Mesendoderm (in vitro differentiated cells): ENCODE measurements at regions not wholly inside any gene's neighbourhood (a gene's known extent, or its start where the extent isn't known, plus 50 kb on each side); places are given as distances from the start of the nearest gene placed in this dataset.

Experiments
- DNase-seq: peaks from one replicate; pipeline ENCODE4 v3.0.0; 2013
- H2AK5ac ChIP-seq: 2 replicates; pipeline ENCODE4 v1.6.1; 2013; ENCODE audit warnings: low read length, inconsistent platforms
- H2BK120ac ChIP-seq: 2 replicates; pipeline ENCODE4 v1.6.1; 2013; ENCODE audit warnings: low read depth, mild to moderate bottlenecking, low read length, moderate library complexity, mixed read lengths
- H2BK15ac ChIP-seq: replicated peaks from 2 replicates; pipeline ENCODE4 v1.6.1; 2013; ENCODE audit warnings: low read depth, mild to moderate bottlenecking, moderate library complexity
- H2BK5ac ChIP-seq: 2 replicates; pipeline ENCODE4 v1.6.1; 2013; ENCODE audit warnings: low read length, inconsistent platforms
- H3K18ac ChIP-seq: 2 replicates; pipeline ENCODE4 v1.6.1; 2013; ENCODE audit warnings: mild to moderate bottlenecking, low read length, mixed read lengths
- H3K23ac ChIP-seq: one replicate; pipeline ENCODE4 v1.6.1; 2013; ENCODE audit warnings: low read length
- H3K27ac ChIP-seq: 2 replicates; pipeline ENCODE4 v1.5.1; 2013; ENCODE audit warnings: low read depth, mild to moderate bottlenecking, inconsistent platforms, low read length, moderate library complexity
- H3K27me3 ChIP-seq: 2 replicates; pipeline ENCODE4 v1.6.1; 2013; ENCODE audit warnings: low read length, control low read depth, mild to moderate bottlenecking, inconsistent platforms; ENCODE audit not compliant: insufficient read depth, poor library complexity
- H3K36me3 ChIP-seq: 2 replicates; pipeline ENCODE4 v1.6.1; 2013; ENCODE audit warnings: low read length, inconsistent platforms; ENCODE audit not compliant: control insufficient read depth, insufficient read depth
- H3K4ac ChIP-seq: one replicate; pipeline ENCODE4 v1.6.1; 2013; ENCODE audit warnings: low read depth, mild to moderate bottlenecking, low read length, moderate library complexity
- H3K4me1 ChIP-seq: 2 replicates; pipeline ENCODE4 v1.6.1; 2013; ENCODE audit warnings: low read depth, low read length, inconsistent platforms; ENCODE audit not compliant: control insufficient read depth
- H3K4me2 ChIP-seq: 2 replicates; pipeline ENCODE4 v1.6.1; 2013; ENCODE audit warnings: low read length
- H3K4me3 ChIP-seq: 2 replicates; pipeline ENCODE4 v1.5.1; 2013; ENCODE audit warnings: mild to moderate bottlenecking, low read length
- H3K56ac ChIP-seq: one replicate; pipeline ENCODE4 v1.6.1; 2013; ENCODE audit warnings: low read length
- H3K79me1 ChIP-seq: 2 replicates; pipeline ENCODE4 v1.6.1; 2013; ENCODE audit warnings: low read length, inconsistent platforms
- H3K79me2 ChIP-seq: 2 replicates; pipeline ENCODE4 v1.6.1; 2013; ENCODE audit warnings: mild to moderate bottlenecking, low read length; ENCODE audit not compliant: control insufficient read depth, insufficient read depth
- H3K9ac ChIP-seq: 2 replicates; pipeline ENCODE4 v1.6.1; 2013; ENCODE audit warnings: low read length, inconsistent platforms
- H4K5ac ChIP-seq: one replicate; pipeline ENCODE4 v1.6.1; 2013; ENCODE audit warnings: low read length
- H4K8ac ChIP-seq: one replicate; pipeline ENCODE4 v1.6.1; 2013; ENCODE audit warnings: low read depth, mild to moderate bottlenecking, control low read depth, low read length, moderate library complexity
- WGBS: extraction: QIAGEN DNeasy Blood & Tissue Kit; methylation state at CpG from one replicate; pipeline ENCODE4 v1.1.7; 2013; ENCODE audit warnings: low lambda C conversion rate, missing lambda C conversion rate; ENCODE audit not compliant: insufficient coverage; ENCODE audit errors: extremely low coverage; 5-methylcytosine and 5-hydroxymethylcytosine counted together

DNA sequence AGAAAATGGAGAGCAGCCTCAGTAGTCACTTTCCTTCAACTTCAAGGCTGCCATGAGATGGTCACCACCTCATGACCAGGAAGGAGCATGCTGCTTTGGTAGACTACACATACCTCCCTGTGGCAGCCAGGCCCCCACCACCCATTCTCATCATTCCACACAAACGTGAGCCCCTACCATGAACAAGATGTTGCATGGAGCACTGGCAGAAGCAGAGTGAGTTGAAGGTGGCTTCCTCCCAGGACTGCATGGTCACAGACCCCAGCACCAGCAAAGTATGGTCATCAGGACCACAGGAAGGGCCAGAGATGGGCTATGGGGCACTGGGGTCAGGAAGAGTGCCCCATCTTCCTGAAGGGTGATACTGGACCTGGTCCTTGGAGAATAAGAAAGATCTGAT, 65.5 kb upstream of the FOXE1 start:
- H2BK120ac ChIP-seq, result no peak overlapping the region

DNA sequence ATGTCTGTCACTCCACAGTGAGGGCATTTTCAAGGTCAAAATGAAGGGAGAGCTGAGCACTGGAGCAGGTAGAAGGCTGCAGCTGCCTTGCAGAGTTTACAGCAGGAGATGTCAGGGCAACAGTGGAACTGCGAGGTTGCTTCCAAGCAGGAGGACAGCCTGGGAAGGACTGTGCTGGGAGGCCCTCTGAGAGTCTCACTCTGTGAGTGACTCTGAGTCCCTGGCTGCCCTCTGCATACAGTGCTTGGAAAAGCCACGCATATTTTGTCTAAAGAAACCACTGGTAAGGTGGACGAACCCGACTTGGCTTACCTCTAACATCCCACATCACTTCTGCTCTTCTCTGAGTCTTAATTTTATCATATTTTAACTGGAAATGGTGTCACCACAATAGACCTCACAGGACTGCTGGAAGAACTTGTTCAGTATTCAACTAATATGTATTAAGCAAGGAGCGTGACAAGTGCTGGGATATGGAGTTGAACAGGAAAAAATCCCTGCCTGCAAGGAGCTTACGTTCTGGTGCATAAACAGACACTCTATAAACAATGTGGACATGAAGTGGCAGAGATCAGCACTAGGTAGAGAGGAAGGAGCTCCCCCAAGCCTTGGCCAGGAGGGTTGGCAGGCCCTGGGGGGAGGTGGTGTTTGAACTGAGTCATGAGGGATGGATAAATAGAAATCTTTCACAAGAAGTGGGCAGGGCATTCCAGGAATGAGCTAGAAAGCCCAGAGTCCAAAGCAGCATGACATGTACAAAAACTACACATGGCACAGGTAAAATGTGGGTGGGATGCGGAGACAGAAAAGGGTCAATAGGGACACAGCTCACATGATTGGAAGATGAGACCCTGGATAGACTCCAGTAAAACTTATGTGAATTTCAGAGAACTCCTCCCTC, 64.0 kb upstream of the FOXE1 start:
- Histone ChIP-seq H2BK5ac (no peak overlapping the region), H3K27me3 (no peaks in the 10 kb centered on the region)
- WGBS, result no CpG with 5 or more reads among the region's 7 CpGs

More for the DNA sequence above, 65.5 kb upstream of the FOXE1 start:
- H3K27ac ChIP-seq, result no peak overlapping the region
- H3K4me3 ChIP-seq, result no peak overlapping the region
- no peaks in the 10 kb centered on the region for H3K79me2 ChIP-seq
- H4K8ac ChIP-seq, result no peak overlapping the region
- no peak for DNase-seq
- no peaks in the 10 kb centered on the region for H3K27me3 ChIP-seq
- no peaks in the 10 kb centered on the region for H3K4me1 ChIP-seq
- no peak overlapping the region for H3K9ac ChIP-seq
- H2BK15ac ChIP-seq, result no peak overlapping the region
- no peak overlapping the region for H2AK5ac ChIP-seq
- H3K4me2 ChIP-seq, result no peak overlapping the region
- H3K4ac ChIP-seq, result no peak overlapping the region
- H2BK5ac ChIP-seq, result no peak overlapping the region
- no peak overlapping the region for H4K5ac ChIP-seq
- H3K23ac ChIP-seq, result no peak overlapping the region
- H3K18ac ChIP-seq, result no peak overlapping the region
- H3K36me3 ChIP-seq, result no peaks in the 10 kb centered on the region
- no peaks in the 10 kb centered on the region for H3K79me1 ChIP-seq
- no peak overlapping the region for H3K56ac ChIP-seq
- WGBS, result no CpG with 5 or more reads among the region's 1 CpG

DNA sequence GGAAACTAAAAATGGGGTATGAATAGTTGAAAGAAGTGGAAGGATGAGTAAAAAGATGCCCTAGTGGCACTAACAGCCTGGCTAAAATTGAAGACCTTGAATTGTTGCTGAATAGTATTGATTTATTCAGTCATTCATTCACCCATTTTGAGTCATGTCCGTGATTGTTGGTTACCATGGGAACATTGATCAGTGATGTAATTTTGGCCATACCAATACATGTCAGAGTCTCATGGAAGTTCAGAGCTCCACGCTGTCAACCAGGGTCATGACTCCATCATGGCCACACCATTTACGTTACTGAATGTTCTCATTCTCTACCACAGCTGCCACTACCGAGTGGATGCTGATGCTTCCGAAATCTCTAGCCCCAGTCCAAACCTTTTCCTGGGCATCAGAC, 62.5 kb upstream of the FOXE1 start:
- Histone ChIP-seq H3K79me1 (no peaks in the 10 kb centered on the region), H3K27ac (no peak overlapping the region), H3K56ac (no peak overlapping the region), H2BK120ac (no peak overlapping the region), H3K23ac (no peak overlapping the region), H4K5ac (no peak overlapping the region), H3K27me3 (no peaks in the 10 kb centered on the region), H3K9ac (no peak overlapping the region), H3K4me2 (no peak overlapping the region), H3K4ac (no peak overlapping the region), H3K4me1 (peaks cover 2% of the 10 kb centered on the region), H2BK5ac (no peak overlapping the region), H3K18ac (no peak overlapping the region), H2AK5ac (no peak overlapping the region), H3K4me3 (no peak overlapping the region), H3K79me2 (no peaks in the 10 kb centered on the region), H2BK15ac (no peak overlapping the region), H4K8ac (no peak overlapping the region), H3K36me3 (no peaks in the 10 kb centered on the region)
- WGBS, result no CpG with 5 or more reads among the region's 5 CpGs
- no peak for DNase-seq

More for the DNA sequence above, 64.0 kb upstream of the FOXE1 start:
- Histone ChIP-seq H3K56ac (no peak overlapping the region), H2BK15ac (no peak overlapping the region), H3K4me2 (no peak overlapping the region), H3K9ac (no peak overlapping the region), H2AK5ac (no peak overlapping the region), H4K5ac (no peak overlapping the region), H3K79me1 (no peaks in the 10 kb centered on the region), H3K27ac (no peak overlapping the region), H3K4me1 (peaks cover 2% of the 10 kb centered on the region), H3K4me3 (no peak overlapping the region), H3K18ac (no peak overlapping the region), H3K4ac (no peak overlapping the region), H2BK120ac (no peak overlapping the region), H4K8ac (no peak overlapping the region), H3K36me3 (no peaks in the 10 kb centered on the region), H3K79me2 (no peaks in the 10 kb centered on the region), H3K23ac (no peak overlapping the region)
- DNase-seq, result no peak

DNA sequence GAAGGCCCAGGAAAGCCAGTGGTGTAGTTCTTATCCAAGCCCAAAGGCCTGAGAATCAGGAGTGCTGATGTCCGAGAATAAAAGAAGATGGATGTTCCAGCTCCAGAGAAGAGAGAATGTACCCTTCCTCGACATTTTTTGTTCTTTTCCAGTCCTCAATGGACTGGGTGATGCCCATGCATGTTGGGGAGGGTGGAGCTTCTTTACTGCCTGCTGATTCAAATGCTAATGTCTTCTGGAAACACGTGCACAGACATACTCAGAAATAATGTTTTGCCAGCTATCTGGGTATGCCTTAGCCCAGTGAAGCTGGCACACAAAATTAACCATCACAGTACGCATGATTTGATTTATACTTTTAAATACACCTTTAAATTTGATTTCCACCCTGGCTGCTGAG, 61.5 kb upstream of the FOXE1 start:
- no peak overlapping the region for H3K27ac ChIP-seq
- no peak overlapping the region for H4K8ac ChIP-seq
- no peaks in the 10 kb centered on the region for H3K36me3 ChIP-seq
- H3K79me1 ChIP-seq, result no peaks in the 10 kb centered on the region
- no peak overlapping the region for H3K4ac ChIP-seq
- no peaks in the 10 kb centered on the region for H3K27me3 ChIP-seq
- no peak overlapping the region for H3K23ac ChIP-seq
- no peaks in the 10 kb centered on the region for H3K79me2 ChIP-seq
- WGBS, result no CpG with 5 or more reads among the region's 4 CpGs
- peaks cover 2% of the 10 kb centered on the region for H3K4me1 ChIP-seq
- H2BK15ac ChIP-seq, result no peak overlapping the region
- H3K4me3 ChIP-seq, result no peak overlapping the region
- no peak overlapping the region for H3K18ac ChIP-seq
- no peak for DNase-seq
- H2BK5ac ChIP-seq, result no peak overlapping the region
- H2BK120ac ChIP-seq, result no peak overlapping the region
- no peak overlapping the region for H4K5ac ChIP-seq
- H3K4me2 ChIP-seq, result no peak overlapping the region
- H3K56ac ChIP-seq, result no peak overlapping the region
- no peak overlapping the region for H3K9ac ChIP-seq
- H2AK5ac ChIP-seq, result no peak overlapping the region

DNA sequence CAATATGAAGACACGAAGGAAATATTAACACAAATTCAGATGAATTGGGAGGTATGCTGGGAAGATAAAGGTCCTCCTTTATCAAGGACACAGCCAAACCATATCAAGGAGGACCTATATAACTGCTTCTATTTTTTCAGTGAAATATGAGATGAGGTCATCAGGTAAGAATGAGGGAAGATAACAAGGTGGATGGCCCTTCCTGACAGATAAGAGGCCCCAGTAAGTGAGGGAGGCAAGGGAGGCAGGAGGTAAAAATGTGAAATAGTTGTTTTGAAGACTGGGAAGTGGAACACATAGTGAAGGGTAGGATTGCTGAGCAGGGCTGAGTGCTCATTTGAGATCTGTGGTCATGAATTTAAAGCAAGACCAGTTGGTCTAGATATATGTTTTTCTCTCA, 60.0 kb upstream of the FOXE1 start:
- no peak overlapping the region for H2BK5ac ChIP-seq
- H3K79me1 ChIP-seq, result no peaks in the 10 kb centered on the region
- H2BK15ac ChIP-seq, result no peak overlapping the region
- H2AK5ac ChIP-seq, result no peak overlapping the region
- no peak overlapping the region for H3K4me3 ChIP-seq
- WGBS, result no CpG with 5 or more reads among the region's 1 CpG
- H3K79me2 ChIP-seq, result no peaks in the 10 kb centered on the region
- no peak overlapping the region for H3K4ac ChIP-seq
- no peak overlapping the region for H4K8ac ChIP-seq
- no peak overlapping the region for H4K5ac ChIP-seq
- H3K18ac ChIP-seq, result no peak overlapping the region
- H3K27me3 ChIP-seq, result no peaks in the 10 kb centered on the region
- no peak overlapping the region for H3K4me2 ChIP-seq
- H3K27ac ChIP-seq, result no peak overlapping the region
- H3K9ac ChIP-seq, result no peak overlapping the region
- H3K36me3 ChIP-seq, result no peaks in the 10 kb centered on the region
- no peak overlapping the region for H3K56ac ChIP-seq
- no peak overlapping the region for H3K23ac ChIP-seq
- DNase-seq, result peak; percentile 66
- peaks cover 2% of the 10 kb centered on the region for H3K4me1 ChIP-seq
- H2BK120ac ChIP-seq, result no peak overlapping the region

GRCh38 chr9:97794666-97795065, 58.4 kb upstream of the FOXE1 start:
- no peak overlapping the region for H3K27ac ChIP-seq
- no peak overlapping the region for H2AK5ac ChIP-seq
- no peak overlapping the region for H2BK120ac ChIP-seq
- no peak overlapping the region for H3K23ac ChIP-seq
- H3K4me2 ChIP-seq, result no peak overlapping the region
- peaks cover 2% of the 10 kb centered on the region for H3K4me1 ChIP-seq
- H3K4me3 ChIP-seq, result no peak overlapping the region
- no peaks in the 10 kb centered on the region for H3K79me2 ChIP-seq
- H3K56ac ChIP-seq, result no peak overlapping the region
- no peaks in the 10 kb centered on the region for H3K79me1 ChIP-seq
- no CpG with 5 or more reads among the region's 1 CpG for WGBS
- no peaks in the 10 kb centered on the region for H3K36me3 ChIP-seq
- H3K4ac ChIP-seq, result no peak overlapping the region
- DNase-seq, result peak; percentile 17
- no peak overlapping the region for H4K8ac ChIP-seq
- H3K18ac ChIP-seq, result no peak overlapping the region
- no peak overlapping the region for H2BK15ac ChIP-seq
- no peak overlapping the region for H3K9ac ChIP-seq
- no peaks in the 10 kb centered on the region for H3K27me3 ChIP-seq
- H2BK5ac ChIP-seq, result no peak overlapping the region
- no peak overlapping the region for H4K5ac ChIP-seq
